Vagina (tissue), 2 donors: ENCODE measurements at regions not wholly inside any gene's neighbourhood (a gene's known extent, or its start where the extent isn't known, plus 50 kb on each side); places are given as distances from the start of the nearest gene placed in this dataset.

ENCODE experiments used
- POLR2A ChIP-seq, 2 donors: fragments of 450-650 bp; IDR thresholded peaks; one replicate each; pipeline ENCODE4 v1.6.1; 2017; ENCODE audit warnings: antibody characterized with exemption in 2 of 2, mild to moderate bottlenecking in 2 of 2, moderate library complexity in 2 of 2
- POLR2AphosphoS5 ChIP-seq, 2 donors: sonication (generic); formaldehyde crosslinking; IDR thresholded peaks; one replicate each; pipeline ENCODE4 v1.9.0; 2017; ENCODE audit warnings: antibody characterized with exemption in 2 of 2, mild to moderate bottlenecking in 2 of 2, low read depth in 1 of 2; ENCODE audit not compliant: insufficient read depth in 1 of 2
- TF ChIP-seq, protein P1 (sequence below), 3 experiments: fragments of 450-650 bp in 2 of 3; fragments of 200-600 bp in 1 of 3; sonication (generic) in 1 of 3; IDR thresholded peaks; one replicate each; pipeline ENCODE4 v1.5.1; 2017 to 2019; ENCODE audit warnings: antibody characterized with exemption in 3 of 3, mild to moderate bottlenecking in 2 of 3, moderate library complexity in 2 of 3

- TF ChIP-seq, protein P1, sequence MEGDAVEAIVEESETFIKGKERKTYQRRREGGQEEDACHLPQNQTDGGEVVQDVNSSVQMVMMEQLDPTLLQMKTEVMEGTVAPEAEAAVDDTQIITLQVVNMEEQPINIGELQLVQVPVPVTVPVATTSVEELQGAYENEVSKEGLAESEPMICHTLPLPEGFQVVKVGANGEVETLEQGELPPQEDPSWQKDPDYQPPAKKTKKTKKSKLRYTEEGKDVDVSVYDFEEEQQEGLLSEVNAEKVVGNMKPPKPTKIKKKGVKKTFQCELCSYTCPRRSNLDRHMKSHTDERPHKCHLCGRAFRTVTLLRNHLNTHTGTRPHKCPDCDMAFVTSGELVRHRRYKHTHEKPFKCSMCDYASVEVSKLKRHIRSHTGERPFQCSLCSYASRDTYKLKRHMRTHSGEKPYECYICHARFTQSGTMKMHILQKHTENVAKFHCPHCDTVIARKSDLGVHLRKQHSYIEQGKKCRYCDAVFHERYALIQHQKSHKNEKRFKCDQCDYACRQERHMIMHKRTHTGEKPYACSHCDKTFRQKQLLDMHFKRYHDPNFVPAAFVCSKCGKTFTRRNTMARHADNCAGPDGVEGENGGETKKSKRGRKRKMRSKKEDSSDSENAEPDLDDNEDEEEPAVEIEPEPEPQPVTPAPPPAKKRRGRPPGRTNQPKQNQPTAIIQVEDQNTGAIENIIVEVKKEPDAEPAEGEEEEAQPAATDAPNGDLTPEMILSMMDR (IDR thresholded peaks at IDR 0.05), result no peak
- no peak for TF ChIP-seq POLR2AphosphoS5 (IDR thresholded peaks at IDR 0.05; ENCODE audit: insufficient read depth in 1 of 2, low read depth in 1 of 2)
- no peak for TF ChIP-seq POLR2A (IDR thresholded peaks at IDR 0.05)
These were observed 158.7 kb downstream of the TMEM167A start for GRCh38 chr5:82918311-82919031.
